Neutrophil (primary cell): ENCODE measurements at regions not wholly inside any gene's neighbourhood (a gene's known extent, or its start where the extent isn't known, plus 50 kb on each side); places are given as distances from the start of the nearest gene placed in this dataset.
"Not testable (repeated sequence)": the region's sequence is repeated elsewhere in the genome, so short reads cannot be mapped to it uniquely, and the experiment has no call there.

Source experiments
- H3K27ac ChIP-seq: fragments of 200-600 bp; sonication (generic); 2 replicates; pipeline ENCODE4 v1.5.1; 2016; ENCODE audit warnings: mild to moderate bottlenecking, moderate library complexity
- H3K27me3 ChIP-seq: fragments of 200-600 bp; sonication (generic); 2 replicates; pipeline ENCODE4 v1.6.0; 2016; ENCODE audit warnings: mild to moderate bottlenecking
- H3K36me3 ChIP-seq: fragments of 200-600 bp; sonication (generic); 2 replicates; pipeline ENCODE4 v1.5.1; 2017
- H3K4me1 ChIP-seq, 2 experiments: fragments of 200-600 bp in 1 of 2; sonication (generic) in 1 of 2; 1 replicate in 1 of 2; 2 replicates in 1 of 2; pipeline versions ENCODE4 v1.5.1 to v1.6.1; 2013 to 2016; ENCODE audit warnings: low read depth in 1 of 2, low read length in 1 of 2, mild to moderate bottlenecking in 1 of 2, moderate library complexity in 1 of 2; ENCODE audit not compliant: control insufficient read depth in 1 of 2, insufficient read depth in 1 of 2
- H3K4me3 ChIP-seq, 2 experiments: fragments of 200-600 bp in 1 of 2; sonication (generic) in 1 of 2; 1 replicate in 1 of 2; 2 replicates in 1 of 2; pipeline ENCODE4 v1.5.1; 2013 to 2016; ENCODE audit warnings: low read depth in 1 of 2, low read length in 1 of 2, mild to moderate bottlenecking in 1 of 2, moderate library complexity in 1 of 2
- H3K9me3 ChIP-seq: fragments of 200-600 bp; sonication (generic); 2 replicates; pipeline ENCODE4 v1.5.1; 2016
- TF ChIP-seq, protein P1 (sequence below): fragments of 200-600 bp; sonication (generic); IDR thresholded peaks from 2 replicates; pipeline ENCODE4 v1.5.1; 2016; ENCODE audit warnings: antibody characterized with exemption

DNA sequence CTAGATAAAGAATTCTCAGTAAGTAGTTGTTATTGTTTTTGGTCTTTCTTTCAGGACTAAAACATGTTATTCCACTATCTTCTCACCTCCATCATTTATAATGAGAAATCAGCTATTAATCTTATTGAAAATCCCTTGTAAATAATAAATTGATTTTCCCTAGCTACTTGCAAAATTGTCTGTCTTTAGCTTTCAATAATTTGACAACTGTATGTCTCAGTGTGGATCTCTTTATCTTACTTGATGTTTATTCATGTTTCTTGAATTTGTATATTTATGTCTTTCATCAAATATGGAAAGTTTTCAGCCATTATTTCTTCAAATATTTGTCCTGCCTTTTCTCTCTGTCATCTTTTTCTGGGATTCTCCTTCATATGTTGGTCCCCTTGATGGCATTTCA, 117.1 kb upstream of the ANTXRL start:
- TF ChIP-seq, protein P1, sequence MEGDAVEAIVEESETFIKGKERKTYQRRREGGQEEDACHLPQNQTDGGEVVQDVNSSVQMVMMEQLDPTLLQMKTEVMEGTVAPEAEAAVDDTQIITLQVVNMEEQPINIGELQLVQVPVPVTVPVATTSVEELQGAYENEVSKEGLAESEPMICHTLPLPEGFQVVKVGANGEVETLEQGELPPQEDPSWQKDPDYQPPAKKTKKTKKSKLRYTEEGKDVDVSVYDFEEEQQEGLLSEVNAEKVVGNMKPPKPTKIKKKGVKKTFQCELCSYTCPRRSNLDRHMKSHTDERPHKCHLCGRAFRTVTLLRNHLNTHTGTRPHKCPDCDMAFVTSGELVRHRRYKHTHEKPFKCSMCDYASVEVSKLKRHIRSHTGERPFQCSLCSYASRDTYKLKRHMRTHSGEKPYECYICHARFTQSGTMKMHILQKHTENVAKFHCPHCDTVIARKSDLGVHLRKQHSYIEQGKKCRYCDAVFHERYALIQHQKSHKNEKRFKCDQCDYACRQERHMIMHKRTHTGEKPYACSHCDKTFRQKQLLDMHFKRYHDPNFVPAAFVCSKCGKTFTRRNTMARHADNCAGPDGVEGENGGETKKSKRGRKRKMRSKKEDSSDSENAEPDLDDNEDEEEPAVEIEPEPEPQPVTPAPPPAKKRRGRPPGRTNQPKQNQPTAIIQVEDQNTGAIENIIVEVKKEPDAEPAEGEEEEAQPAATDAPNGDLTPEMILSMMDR, result no peak
- H3K36me3 ChIP-seq, result no peaks in the 10 kb centered on the region
- no peak overlapping the region for H3K27ac ChIP-seq

DNA sequence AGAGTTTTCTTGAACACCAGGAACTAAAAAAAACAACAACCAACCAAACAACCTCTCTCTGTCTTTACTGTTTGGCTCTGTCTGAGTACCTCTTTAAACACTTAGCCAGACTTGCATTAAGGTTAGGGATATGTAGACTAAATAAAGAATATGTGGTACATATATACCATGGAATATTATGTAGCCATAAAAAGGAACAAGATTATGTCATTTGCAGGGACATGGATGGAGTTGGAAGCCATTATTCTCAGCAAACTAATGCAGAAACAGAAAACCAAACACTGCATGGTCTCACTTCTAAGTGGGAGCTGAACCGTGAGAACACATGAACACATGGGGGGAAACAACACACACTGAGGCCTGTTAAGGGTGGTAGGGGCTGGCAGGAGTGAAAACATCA, 116.0 kb upstream of the ANTXRL start:
- H3K36me3 ChIP-seq, result no peaks in the 10 kb centered on the region
- H3K9me3 ChIP-seq, result no peaks in the 10 kb centered on the region
- H3K4me1 ChIP-seq, result no peaks in the 10 kb centered on the region
- no peaks in the 10 kb centered on the region for H3K27me3 ChIP-seq
- H3K4me3 ChIP-seq, result no peak overlapping the region
- no peak overlapping the region for H3K27ac ChIP-seq
- TF ChIP-seq, protein P1, result no peak

More for the DNA sequence above, 117.1 kb upstream of the ANTXRL start:
- H3K4me1 ChIP-seq, result no peaks in the 10 kb centered on the region
- H3K4me3 ChIP-seq, result no peak overlapping the region
- H3K27me3 ChIP-seq, result no peaks in the 10 kb centered on the region
- no peaks in the 10 kb centered on the region for H3K9me3 ChIP-seq

DNA sequence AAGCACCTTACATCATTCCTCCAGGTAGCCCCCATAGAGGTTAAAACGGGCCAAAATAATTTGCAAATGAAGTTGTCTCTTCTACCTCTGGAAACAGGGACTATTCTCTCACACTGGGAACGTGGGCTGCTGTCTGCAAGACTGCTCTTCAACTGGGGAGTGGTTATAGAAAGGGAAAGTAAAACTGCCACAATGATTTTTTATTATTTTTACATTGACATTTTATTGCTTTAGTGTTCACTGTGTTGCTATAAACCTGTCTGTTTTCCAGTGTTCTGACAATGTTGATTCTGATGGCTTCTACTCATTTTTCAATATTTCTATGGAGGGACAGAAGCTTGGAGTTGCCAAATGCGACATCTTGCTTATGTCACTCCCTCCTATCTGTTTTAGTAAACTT, 115.1 kb upstream of the ANTXRL start:
- Histone ChIP-seq H3K9me3 (no peaks in the 10 kb centered on the region), H3K27ac (no peak overlapping the region), H3K4me3 (no peak overlapping the region), H3K36me3 (no peaks in the 10 kb centered on the region), H3K4me1 (no peaks in the 10 kb centered on the region), H3K27me3 (no peaks in the 10 kb centered on the region)
- TF ChIP-seq, protein P1, result no peak

DNA sequence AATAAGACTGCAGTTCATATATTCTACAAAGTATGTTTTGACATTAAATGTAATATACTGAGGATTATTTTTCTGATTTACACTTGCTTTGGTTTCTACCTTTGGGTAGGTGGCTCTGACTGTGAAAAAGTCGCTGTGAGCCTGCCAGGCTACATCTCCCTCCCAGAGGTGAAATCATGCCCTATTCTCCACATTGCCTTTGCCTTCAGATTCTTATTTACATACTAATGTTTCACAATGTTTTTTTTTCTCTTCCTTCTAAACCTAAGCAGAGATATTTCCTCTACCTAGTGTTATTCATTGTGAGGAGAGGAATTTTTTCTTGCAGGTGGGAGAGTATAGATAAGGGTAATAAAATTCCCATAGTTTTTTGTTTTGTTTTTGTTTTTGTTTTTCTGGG, 111.5 kb upstream of the ANTXRL start:
- H3K4me1 ChIP-seq, result no peaks in the 10 kb centered on the region
- TF ChIP-seq, protein P1, result no peak
- H3K4me3 ChIP-seq, result no peak overlapping the region
- no peaks in the 10 kb centered on the region for H3K9me3 ChIP-seq
- H3K27ac ChIP-seq, result no peak overlapping the region
- H3K36me3 ChIP-seq, result no peaks in the 10 kb centered on the region
- no peaks in the 10 kb centered on the region for H3K27me3 ChIP-seq

DNA sequence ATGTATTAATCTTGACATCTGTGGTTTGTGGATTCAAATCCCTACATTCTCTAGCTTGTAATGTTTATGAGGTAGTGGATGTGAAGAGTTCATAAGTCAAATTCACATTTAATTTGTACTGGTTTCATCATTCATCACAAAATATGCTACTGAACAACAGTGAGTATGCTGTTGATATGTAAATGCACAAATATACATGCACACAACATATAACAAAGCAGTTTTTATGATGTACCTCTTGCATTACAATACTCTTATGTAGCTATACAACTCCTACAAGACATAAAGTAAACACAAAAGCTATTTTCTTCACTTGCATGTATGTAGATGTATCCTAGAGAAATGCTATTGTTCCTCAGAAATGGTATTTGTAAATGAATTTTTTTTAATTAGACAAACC, 111.0 kb upstream of the ANTXRL start:
- Histone ChIP-seq H3K4me3 (no peak overlapping the region), H3K27me3 (no peaks in the 10 kb centered on the region), H3K36me3 (no peaks in the 10 kb centered on the region), H3K27ac (no peak overlapping the region), H3K9me3 (no peaks in the 10 kb centered on the region), H3K4me1 (no peaks in the 10 kb centered on the region)
- TF ChIP-seq, protein P1, result no peak

DNA sequence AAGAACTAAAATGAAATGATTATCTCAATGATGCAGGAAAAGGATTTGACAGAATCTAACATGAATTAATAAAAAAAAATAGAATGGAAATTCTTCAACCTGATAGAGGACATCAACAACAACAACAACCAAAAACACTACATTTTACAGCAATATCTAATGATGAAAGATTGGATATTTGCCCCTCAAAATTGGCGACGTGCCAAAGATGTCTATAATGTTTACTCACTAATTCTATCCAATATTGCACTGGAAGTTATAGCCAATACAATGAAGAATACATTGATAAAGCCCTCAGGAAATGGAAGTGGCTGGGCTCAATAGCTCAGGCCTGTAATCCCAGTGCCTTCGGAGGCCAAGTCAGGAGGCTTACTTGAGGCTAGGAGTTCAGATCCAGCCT, 99.4 kb upstream of the ANTXRL start:
- not testable (repeated sequence) for H3K4me1 ChIP-seq, H3K27me3 ChIP-seq, H3K36me3 ChIP-seq, H3K27ac ChIP-seq, H3K9me3 ChIP-seq, H3K4me3 ChIP-seq
